Caco-2 (cell line): ENCODE measurements at regions not wholly inside any gene's neighbourhood (a gene's known extent, or its start where the extent isn't known, plus 50 kb on each side); places are given as distances from the start of the nearest gene placed in this dataset.

ENCODE experiments used
- BruUV-seq: library from RNA; stranded (reverse); fragments of 400-500 nt; replicated peaks from 2 replicates; lab custom pipeline; 2021; lab: Mats Ljungman, UMichigan
- CTCF ChIA-PET: fragments of 300-600 bp; sonication (Branson Sonifier 250); formaldehyde crosslinking; loops from one replicate; lab custom pipeline; 2022; ENCODE audit warnings: antibody characterized with exemption; lab: Charles Lee
- POLR2A ChIA-PET: fragments of 300-600 bp; sonication (Branson Sonifier 250); formaldehyde crosslinking; loops from one replicate; lab custom pipeline; 2022; ENCODE audit warnings: antibody characterized with exemption; lab: Charles Lee
- DNase-seq, 2 experiments: peaks; one replicate each; pipeline versions ENCODE4 v3.0.0 to v3.0.0-alpha.2; 2020 to 2022
- H3K27me3 ChIP-seq: replicated peaks from 2 replicates; pipeline ENCODE4 v1.6.0; 2011; ENCODE audit warnings: low read length; ENCODE audit not compliant: control insufficient read depth, insufficient read depth
- H3K36me3 ChIP-seq: 2 replicates; pipeline ENCODE4 v1.5.1; 2011; ENCODE audit warnings: low read length; ENCODE audit not compliant: control insufficient read depth, insufficient read depth
- H3K4me1 ChIP-seq: fragments of 250-450 bp; sonication (Bioruptor Pico); 2 replicates; pipeline ENCODE4 v1.5.1; 2020; ENCODE audit warnings: mild to moderate bottlenecking
- H3K4me3 ChIP-seq: 2 replicates; pipeline ENCODE4 v1.5.1; 2011; ENCODE audit warnings: low read depth, mild to moderate bottlenecking, control low read depth, low read length
- H3K9me3 ChIP-seq: fragments of 250-450 bp; sonication (Bioruptor Pico); 2 replicates; pipeline ENCODE4 v1.5.1; 2020; ENCODE audit warnings: mild to moderate bottlenecking, moderate library complexity
- H3K27ac Mint-ChIP-seq: one replicate; pipeline ENCODE4 v1.8.0; 2022; ENCODE audit warnings: mixed read lengths; ENCODE audit not compliant: unreplicated experiment
- H3K27me3 Mint-ChIP-seq: one replicate; pipeline ENCODE4 v1.8.0; 2022; ENCODE audit warnings: mixed read lengths; ENCODE audit not compliant: insufficient read depth, unreplicated experiment
- H3K36me3 Mint-ChIP-seq: one replicate; pipeline ENCODE4 v1.8.0; 2022; ENCODE audit warnings: mild to moderate bottlenecking, mixed read lengths; ENCODE audit not compliant: insufficient read depth, unreplicated experiment
- H3K4me1 Mint-ChIP-seq: one replicate; pipeline ENCODE4 v1.8.0; 2022; ENCODE audit warnings: low read depth, mixed read lengths; ENCODE audit not compliant: unreplicated experiment
- H3K4me3 Mint-ChIP-seq: one replicate; pipeline ENCODE4 v1.8.0; 2022; ENCODE audit warnings: mild to moderate bottlenecking, moderate library complexity, mixed read lengths; ENCODE audit not compliant: unreplicated experiment
- H3K9me3 Mint-ChIP-seq: one replicate; pipeline ENCODE4 v1.8.0; 2022; ENCODE audit warnings: mixed read lengths; ENCODE audit not compliant: unreplicated experiment
- intact Hi-C: fragments of 100-400 bp; cut with micrococcal nuclease; formaldehyde crosslinking; loops from one replicate; pipeline ENCODE4 v1.10.0; 2022; ENCODE audit not compliant: unreplicated experiment
- TF ChIP-seq, protein P1 (sequence below), 2 experiments: fragments of 200-600 bp in 1 of 2; IDR thresholded peaks; 1 replicate in 1 of 2; 2 replicates in 1 of 2; pipeline versions ENCODE4 v1.5.1 to v1.8.0; 2011 to 2022; ENCODE audit warnings: antibody characterized with exemption in 1 of 2, control low read depth in 1 of 2, inconsistent platforms in 1 of 2, low read depth in 1 of 2, low read length in 1 of 2, mild to moderate bottlenecking in 1 of 2, moderate library complexity in 1 of 2; ENCODE audit not compliant: insufficient read depth in 1 of 2, severe bottlenecking in 1 of 2, unreplicated experiment in 1 of 2

- DNase-seq, result no peak
- H3K9me3 ChIP-seq, result peaks cover 11% of the 10 kb centered on the region; the same call in 1 of the 2 replicates
- TF ChIP-seq, protein P1, sequence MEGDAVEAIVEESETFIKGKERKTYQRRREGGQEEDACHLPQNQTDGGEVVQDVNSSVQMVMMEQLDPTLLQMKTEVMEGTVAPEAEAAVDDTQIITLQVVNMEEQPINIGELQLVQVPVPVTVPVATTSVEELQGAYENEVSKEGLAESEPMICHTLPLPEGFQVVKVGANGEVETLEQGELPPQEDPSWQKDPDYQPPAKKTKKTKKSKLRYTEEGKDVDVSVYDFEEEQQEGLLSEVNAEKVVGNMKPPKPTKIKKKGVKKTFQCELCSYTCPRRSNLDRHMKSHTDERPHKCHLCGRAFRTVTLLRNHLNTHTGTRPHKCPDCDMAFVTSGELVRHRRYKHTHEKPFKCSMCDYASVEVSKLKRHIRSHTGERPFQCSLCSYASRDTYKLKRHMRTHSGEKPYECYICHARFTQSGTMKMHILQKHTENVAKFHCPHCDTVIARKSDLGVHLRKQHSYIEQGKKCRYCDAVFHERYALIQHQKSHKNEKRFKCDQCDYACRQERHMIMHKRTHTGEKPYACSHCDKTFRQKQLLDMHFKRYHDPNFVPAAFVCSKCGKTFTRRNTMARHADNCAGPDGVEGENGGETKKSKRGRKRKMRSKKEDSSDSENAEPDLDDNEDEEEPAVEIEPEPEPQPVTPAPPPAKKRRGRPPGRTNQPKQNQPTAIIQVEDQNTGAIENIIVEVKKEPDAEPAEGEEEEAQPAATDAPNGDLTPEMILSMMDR (IDR thresholded peaks at IDR 0.05; ENCODE audit: insufficient read depth in 1 of 2, low read depth in 1 of 2, low read length in 1 of 2, severe bottlenecking in 1 of 2, unreplicated experiment in 1 of 2), result no peak
- Mint-ChIP-seq H3K4me3 (no peak overlapping the region), H3K9me3 (peaks cover 40% of the 10 kb centered on the region), H3K36me3 (no peaks in the 10 kb centered on the region), H3K4me1 (no peaks in the 10 kb centered on the region), H3K27ac (no peak overlapping the region), H3K27me3 (no peaks in the 10 kb centered on the region)
- H3K36me3 ChIP-seq, result no peaks in the 10 kb centered on the region
- intact Hi-C loops, result no loop called here
- CTCF ChIA-PET, result no interaction called here
- H3K4me1 ChIP-seq, result no peaks in the 10 kb centered on the region
- BruUV-seq, result no TSS peak
- POLR2A ChIA-PET, result no interaction called here
- no peaks in the 10 kb centered on the region for H3K27me3 ChIP-seq
- no peak overlapping the region for H3K4me3 ChIP-seq
These were observed 871.8 kb upstream of the CHAC2 start for GRCh38 chr2:52895726-52896340.

- Histone ChIP-seq H3K27me3 (no peaks in the 10 kb centered on the region), H3K4me1 (no peaks in the 10 kb centered on the region), H3K36me3 (no peaks in the 10 kb centered on the region), H3K9me3 (peaks cover 3% of the 10 kb centered on the region; the same call in 1 of the 2 replicates), H3K4me3 (no peak overlapping the region)
- Mint-ChIP-seq H3K4me3 (no peak overlapping the region), H3K27me3 (no peaks in the 10 kb centered on the region), H3K27ac (no peak overlapping the region), H3K9me3 (peaks cover 3% of the 10 kb centered on the region), H3K4me1 (no peaks in the 10 kb centered on the region), H3K36me3 (no peaks in the 10 kb centered on the region)
- intact Hi-C loops, result no loop called here
- POLR2A ChIA-PET, result no interaction called here
- TF ChIP-seq, protein P1 (IDR thresholded peaks at IDR 0.05; ENCODE audit: insufficient read depth in 1 of 2, low read depth in 1 of 2, low read length in 1 of 2, severe bottlenecking in 1 of 2, unreplicated experiment in 1 of 2), result no peak
- CTCF ChIA-PET, result no interaction called here
- no TSS peak for BruUV-seq
- DNase-seq, result no peak
These were observed 881.0 kb upstream of the CHAC2 start for GRCh38 chr2:52886556-52886955.

DNA sequence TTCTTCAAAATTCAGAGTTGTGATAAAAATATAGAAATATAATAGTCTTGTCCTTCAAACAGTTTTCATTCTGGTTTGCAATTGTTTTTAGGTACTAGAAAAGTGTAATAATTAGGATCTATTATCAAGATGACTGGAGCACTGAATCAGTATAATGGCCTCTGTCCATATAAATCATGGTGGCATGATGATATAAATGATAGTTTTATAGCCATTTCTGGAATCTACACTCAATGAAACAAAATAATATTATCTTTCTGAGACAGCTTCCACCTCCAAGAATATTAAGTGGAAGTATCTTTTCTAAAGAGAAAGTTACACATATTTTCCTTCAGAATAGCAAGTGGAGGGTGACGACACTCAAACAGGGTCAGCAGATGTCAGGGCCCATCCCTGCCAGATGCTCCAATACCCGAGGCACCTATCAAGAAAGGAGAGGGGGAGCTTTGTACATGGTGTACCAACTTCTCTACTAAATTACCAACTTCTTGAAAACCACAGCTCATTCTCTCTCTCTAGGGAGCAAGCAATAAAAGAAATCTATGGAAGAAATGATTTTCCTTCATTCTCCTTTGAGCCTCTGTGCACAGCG is 882.7 kb upstream of the CHAC2 start:
- Mint-ChIP-seq H3K4me1 (no peaks in the 10 kb centered on the region), H3K36me3 (no peaks in the 10 kb centered on the region), H3K27ac (no peak overlapping the region), H3K9me3 (no peaks in the 10 kb centered on the region), H3K27me3 (peaks cover 2% of the 10 kb centered on the region), H3K4me3 (no peak overlapping the region)
- TF ChIP-seq, protein P1 (IDR thresholded peaks at IDR 0.05; ENCODE audit: insufficient read depth in 1 of 2, low read depth in 1 of 2, low read length in 1 of 2, severe bottlenecking in 1 of 2, unreplicated experiment in 1 of 2), result no peak
- BruUV-seq, result no TSS peak
- H3K36me3 ChIP-seq, result no peaks in the 10 kb centered on the region
- ChIA-PET POLR2A (no interaction called here), CTCF (no interaction called here)
- H3K4me1 ChIP-seq, result no peaks in the 10 kb centered on the region
- H3K27me3 ChIP-seq, result no peaks in the 10 kb centered on the region
- no peaks in the 10 kb centered on the region for H3K9me3 ChIP-seq
- intact Hi-C loops, result no loop called here
- DNase-seq, result no peak
- H3K4me3 ChIP-seq, result no peak overlapping the region
